H1 (cell line): ENCODE measurements at regions not wholly inside any gene's neighbourhood (a gene's known extent, or its start where the extent isn't known, plus 50 kb on each side); places are given as distances from the start of the nearest gene placed in this dataset.

ENCODE experiments used
- CTCF ChIA-PET: fragments of 300-600 bp; sonication (Branson Sonifier 250); formaldehyde crosslinking; loops from one replicate; lab custom pipeline; 2021; ENCODE audit not compliant: partially characterized antibody; lab: Charles Lee
- POLR2A ChIA-PET: fragments of 300-600 bp; sonication (Branson Sonifier 250); formaldehyde crosslinking; loops from one replicate; lab custom pipeline; 2021; ENCODE audit warnings: inconsistent platforms; ENCODE audit not compliant: partially characterized antibody; lab: Charles Lee
- DNase-seq, 2 experiments: peaks; one replicate each; pipeline versions ENCODE4 v3.0.0 to v3.0.0-alpha.2; 2010 to 2022; ENCODE audit warnings: low spot score in 2 of 2, low read depth in 1 of 2, mixed read lengths in 1 of 2
- FAIRE-seq: peaks from 2 replicates; lab custom pipeline; 2011; peaks lifted over from hg19 to GRCh38; lab: Jason Lieb, UNC
- H2AFZ ChIP-seq: 2 replicates; pipeline ENCODE4 v1.8.1; 2012; ENCODE audit warnings: low read length, inconsistent platforms
- H2AK5ac ChIP-seq: 2 replicates; pipeline ENCODE4 v1.6.1; 2013; ENCODE audit warnings: low read depth, low read length
- H2BK120ac ChIP-seq: replicated peaks from 2 replicates; pipeline ENCODE3; 2013; ENCODE audit warnings: low read depth, low read length, inconsistent platforms
- H2BK12ac ChIP-seq: 2 replicates; pipeline ENCODE4 v1.6.1; 2013; ENCODE audit warnings: low read depth, low read length
- H2BK15ac ChIP-seq: 2 replicates; pipeline ENCODE4 v1.6.1; 2013; ENCODE audit warnings: low read length
- H2BK20ac ChIP-seq: 2 replicates; pipeline ENCODE4 v1.6.1; 2013; ENCODE audit warnings: low read length
- H2BK5ac ChIP-seq: 2 replicates; pipeline ENCODE4 v1.6.1; 2013; ENCODE audit warnings: low read depth, low read length
- H3K14ac ChIP-seq: 2 replicates; pipeline ENCODE4 v1.6.1; 2013; ENCODE audit warnings: inconsistent platforms; ENCODE audit not compliant: insufficient read length
- H3K18ac ChIP-seq: 2 replicates; pipeline ENCODE4 v1.6.1; 2013; ENCODE audit warnings: low read length; ENCODE audit errors: extremely low read depth
- H3K23ac ChIP-seq: 2 replicates; pipeline ENCODE4 v1.6.1; 2013; ENCODE audit warnings: inconsistent platforms; ENCODE audit not compliant: insufficient read length
- H3K23me2 ChIP-seq: 2 replicates; pipeline ENCODE4 v1.6.1; 2013; ENCODE audit warnings: low read depth, low read length
- H3K27ac ChIP-seq: 2 replicates; pipeline ENCODE4 v1.6.1; 2011; ENCODE audit warnings: low read depth, low read length, inconsistent platforms
- H3K27me3 ChIP-seq, 4 experiments: replicated peaks in 1 of 4; 1 replicate in 1 of 4; 2 replicates in 3 of 4; pipeline versions ENCODE4 v1.6.1 to v1.8.1; 2011 to 2013; ENCODE audit warnings: low read length in 3 of 4, mild to moderate bottlenecking in 3 of 4, inconsistent platforms in 2 of 4, mixed read lengths in 2 of 4, moderate library complexity in 1 of 4; ENCODE audit not compliant: control insufficient read depth in 3 of 4, insufficient read depth in 3 of 4; ENCODE audit errors: extremely low read depth in 1 of 4
- H3K36me3 ChIP-seq, 4 experiments: 2 replicates each; pipeline versions ENCODE4 v1.6.1 to v1.8.1; 2011 to 2013; ENCODE audit warnings: mild to moderate bottlenecking in 4 of 4, low read length in 3 of 4, moderate library complexity in 2 of 4, control low read depth in 1 of 4, inconsistent platforms in 1 of 4; ENCODE audit not compliant: insufficient read depth in 4 of 4, control insufficient read depth in 2 of 4
- H3K4ac ChIP-seq: replicated peaks from 2 replicates; pipeline ENCODE3; 2013; ENCODE audit warnings: low read length, low read depth, mixed read lengths, inconsistent platforms; ENCODE audit not compliant: insufficient read length
- H3K4me1 ChIP-seq, 4 experiments: replicated peaks in 1 of 4; 1 replicate in 1 of 4; 2 replicates in 3 of 4; pipeline versions ENCODE4 v1.6.1 to v1.8.1; 2011 to 2013; ENCODE audit warnings: low read length in 3 of 4, inconsistent platforms in 2 of 4, mixed read lengths in 1 of 4; ENCODE audit not compliant: insufficient read depth in 4 of 4, control insufficient read depth in 3 of 4
- H3K4me2 ChIP-seq, 2 experiments: 2 replicates each; pipeline versions ENCODE4 v1.6.1 to v1.8.1; 2011 to 2013; ENCODE audit warnings: low read depth in 2 of 2, low read length in 2 of 2, control low read depth in 1 of 2, inconsistent platforms in 1 of 2, mild to moderate bottlenecking in 1 of 2; ENCODE audit not compliant: insufficient read depth in 1 of 2
- H3K4me3 ChIP-seq, 4 experiments: fragments of 200-600, 300-600 bp in 1 of 4; sonication (generic), shearing (Covaris generic), sonication (Bioruptor Twin) in 1 of 4; 2 replicates each; pipeline versions ENCODE4 v1.5.1 to v1.8.1; 2011 to 2016; ENCODE audit warnings: low read length in 4 of 4, low read depth in 3 of 4, control low read depth in 2 of 4, inconsistent platforms in 2 of 4, mild to moderate bottlenecking in 2 of 4, mixed read lengths in 1 of 4, moderate library complexity in 1 of 4; ENCODE audit not compliant: insufficient read depth in 2 of 4; ENCODE audit errors: extremely low read depth in 1 of 4
- H3K56ac ChIP-seq: replicated peaks from 2 replicates; pipeline ENCODE3; 2013; ENCODE audit warnings: low read depth, mild to moderate bottlenecking, mixed read lengths, low read length, inconsistent platforms; ENCODE audit not compliant: insufficient read length
- H3K79me1 ChIP-seq: 2 replicates; pipeline ENCODE4 v1.6.1; 2013; ENCODE audit warnings: low read depth, low read length, control low read depth
- H3K79me2 ChIP-seq, 2 experiments: 2 replicates each; pipeline versions ENCODE4 v1.6.1 to v1.8.1; 2012 to 2013; ENCODE audit warnings: low read length in 2 of 2, mild to moderate bottlenecking in 2 of 2, inconsistent platforms in 1 of 2; ENCODE audit not compliant: insufficient read depth in 2 of 2, control insufficient read depth in 1 of 2
- H3K9ac ChIP-seq, 4 experiments: replicated peaks in 1 of 4; 1 replicate in 1 of 4; 2 replicates in 3 of 4; pipeline versions ENCODE4 v1.6.1 to v1.8.1; 2011 to 2013; ENCODE audit warnings: low read depth in 3 of 4, low read length in 3 of 4, control low read depth in 2 of 4, mild to moderate bottlenecking in 2 of 4, moderate library complexity in 2 of 4, inconsistent platforms in 1 of 4; ENCODE audit errors: extremely low read depth in 1 of 4
- H3K9me3 ChIP-seq, 2 experiments: 2 replicates each; pipeline versions ENCODE4 v1.6.1 to v1.8.1; 2012 to 2013; ENCODE audit warnings: mild to moderate bottlenecking in 2 of 2, moderate library complexity in 2 of 2, control low read depth in 1 of 2, inconsistent platforms in 1 of 2, low read depth in 1 of 2, low read length in 1 of 2, mixed read lengths in 1 of 2; ENCODE audit not compliant: insufficient read depth in 2 of 2
- H4K20me1 ChIP-seq, 2 experiments: replicated peaks in 1 of 2; 2 replicates each; pipeline versions ENCODE3 to v1.8.1; 2011 to 2013; ENCODE audit warnings: inconsistent platforms in 2 of 2, low read length in 2 of 2, mild to moderate bottlenecking in 1 of 2; ENCODE audit not compliant: insufficient read depth in 2 of 2, control insufficient read depth in 1 of 2
- H4K5ac ChIP-seq: 2 replicates; pipeline ENCODE4 v1.6.1; 2013; ENCODE audit warnings: low read length, low read depth, mixed read lengths, inconsistent platforms; ENCODE audit not compliant: insufficient read length
- H4K8ac ChIP-seq: 2 replicates; pipeline ENCODE4 v1.8.0; 2013; ENCODE audit warnings: mild to moderate bottlenecking, moderate library complexity, low read length, inconsistent platforms; ENCODE audit not compliant: insufficient read depth; ENCODE audit errors: extremely low read depth
- H4K91ac ChIP-seq: replicated peaks from 2 replicates; pipeline ENCODE3; 2013; ENCODE audit warnings: low read length, mixed read lengths, inconsistent platforms; ENCODE audit not compliant: insufficient read length
- ASH2L ChIP-seq: fragments of 200-600, 300-600 bp; sonication (generic); IDR thresholded peaks from one replicate; pipeline ENCODE4 v1.7.1; 2017; ENCODE audit warnings: low read length
- BCL11A ChIP-seq, 2 experiments: IDR thresholded peaks; one replicate each; pipeline ENCODE4 v1.6.1; 2011; ENCODE audit warnings: low read depth in 2 of 2, low read length in 2 of 2, mild to moderate bottlenecking in 2 of 2
- CBX8 ChIP-seq: fragments of 300-800, 300-1000 bp; sonication (generic); IDR thresholded peaks from 2 replicates; pipeline ENCODE4 v1.7.1; 2016; ENCODE audit warnings: low read depth, low read length, borderline replicate concordance
- EZH2 ChIP-seq: fragments of 200-600 bp; sonication (generic); IDR thresholded peaks from 2 replicates; pipeline ENCODE4 v1.7.1; 2012; ENCODE audit warnings: low read depth, mild to moderate bottlenecking, moderate library complexity, low read length, inconsistent platforms; ENCODE audit not compliant: severe bottlenecking
- GABPA ChIP-seq: IDR thresholded peaks from 2 replicates; pipeline ENCODE4 v1.6.1; 2011; ENCODE audit warnings: mild to moderate bottlenecking, low read length, moderate library complexity, borderline replicate concordance; ENCODE audit not compliant: insufficient read depth
- KDM5A ChIP-seq: fragments of 200-600 bp; IDR thresholded peaks from 2 replicates; pipeline ENCODE4 v1.7.1; 2012; ENCODE audit warnings: mild to moderate bottlenecking, low read length, inconsistent platforms, mixed read lengths
- RNF2 ChIP-seq: fragments of 200-900, 300-1000 bp; sonication (generic); IDR thresholded peaks from 2 replicates; pipeline ENCODE4 v1.7.1; 2016; ENCODE audit warnings: borderline replicate concordance, low read depth, mild to moderate bottlenecking, antibody characterized with exemption, low read length; ENCODE audit not compliant: poor library complexity, severe bottlenecking; ENCODE audit errors: missing control alignments
- SP2 ChIP-seq: IDR thresholded peaks from 2 replicates; pipeline ENCODE4 v1.6.1; 2012; ENCODE audit warnings: mild to moderate bottlenecking, low read length, inconsistent platforms
- SUZ12 ChIP-seq: fragments of 200-600 bp; sonication (generic); IDR thresholded peaks from 2 replicates; pipeline ENCODE4 v1.6.1; 2012; ENCODE audit warnings: mild to moderate bottlenecking, inconsistent platforms, low read length, moderate library complexity, mixed read lengths
- TAF1 ChIP-seq: IDR thresholded peaks from 2 replicates; pipeline ENCODE4 v1.6.1; 2011; ENCODE audit warnings: mild to moderate bottlenecking, low read depth, low read length
- USF2 ChIP-seq: IDR thresholded peaks from 2 replicates; pipeline ENCODE4 v1.6.1; 2011; ENCODE audit warnings: low read length, improper control_type of control experiment
- YY1 ChIP-seq: IDR thresholded peaks from 2 replicates; pipeline ENCODE4 v1.6.1; 2011; ENCODE audit warnings: low read depth, mild to moderate bottlenecking, low read length
- WGBS, 2 experiments: shearing (Covaris generic) in 1 of 2; methylation state at CpG; one replicate each; pipeline versions ENCODE4 v1.1.6 to v1.1.7; 2013 to 2015; ENCODE audit warnings: low lambda C conversion rate in 2 of 2, mixed read lengths in 2 of 2, inconsistent platforms in 1 of 2, low coverage in 1 of 2, missing lambda C conversion rate in 1 of 2; ENCODE audit not compliant: insufficient replicate concordance in 2 of 2, insufficient coverage in 1 of 2, insufficient read length in 1 of 2; ENCODE audit errors: extremely low coverage in 1 of 2, missing lambda C conversion rate in 1 of 2; 5-methylcytosine and 5-hydroxymethylcytosine counted together

- DNase-seq (no peak), FAIRE-seq (no peak)
- ChIA-PET POLR2A (no interaction called here), CTCF (interaction anchor here (0.6 to 1.2 kb wide), 3 partner anchors 112 to 414 kb away, joined by 3 read pairs; no protein-coding TSS in a partner anchor)
- Histone ChIP-seq H2BK15ac (no peak overlapping the region), H3K9ac (no peak overlapping the region), H2BK5ac (no peak overlapping the region), H3K14ac (no peak overlapping the region), H3K9me3 (no peaks in the 10 kb centered on the region), H3K56ac (no peak overlapping the region), H3K4me2 (no peak overlapping the region), H3K18ac (no peak overlapping the region), H4K5ac (no peak overlapping the region), H3K23me2 (no peaks in the 10 kb centered on the region; the same call in 1 of the 2 replicates), H3K4ac (no peak overlapping the region), H3K4me1 (peaks cover 0 to 3% (median 1%) of the 10 kb centered on the region in 4 experiments; a peak in 2 of 7 replicates), H3K79me1 (no peaks in the 10 kb centered on the region), H3K23ac (no peak overlapping the region), H2AFZ (no peak overlapping the region), H3K36me3 (no peaks in the 10 kb centered on the region), H4K8ac (no peak overlapping the region), H2BK20ac (no peak overlapping the region), H4K91ac (no peak overlapping the region), H2AK5ac (no peak overlapping the region), H3K4me3 (no peak overlapping the region), H3K27me3 (no peaks in the 10 kb centered on the region), H2BK12ac (no peak overlapping the region), H3K79me2 (no peaks in the 10 kb centered on the region), H2BK120ac (no peak overlapping the region), H3K27ac (no peak overlapping the region), H4K20me1 (no peaks in the 10 kb centered on the region)
- 84% methylated on average over 9 of the region's 9 CpGs; no CpG with 5 or more reads in 1 of the 2 experiments for WGBS, 2 experiments
- no peak for TF ChIP-seq GABPA
- no peak for TF ChIP-seq KDM5A
- no peak for TF ChIP-seq USF2
- no peak for TF ChIP-seq YY1
- TF ChIP-seq EZH2: no peak
- TF ChIP-seq SP2: no peak
- no peak for TF ChIP-seq ASH2L
- no peak for TF ChIP-seq SUZ12
- TF ChIP-seq CBX8: no peak
- no peak for TF ChIP-seq RNF2
- no peak for TF ChIP-seq TAF1
- no peak for TF ChIP-seq BCL11A (IDR thresholded peaks at IDR 0.05; ENCODE audit: low read depth in 2 of 2, low read length in 2 of 2)
These were observed 465.2 kb downstream of the USP25 start for GRCh38 chr21:16194788-16195537.
